NCI-H748 treated with DMSO at 0.1 percent for 48 hours (cell line): ENCODE measurements at regions not wholly inside any gene's neighbourhood (a gene's known extent, or its start where the extent isn't known, plus 50 kb on each side); places are given as distances from the start of the nearest gene placed in this dataset.

Source experiments
- DNase-seq: peaks from one replicate; lab custom pipeline; 2025; lab: John Stamatoyannopoulos, UW

GRCh38 chr12:82040987-82041743 is 282.0 kb upstream of the PPFIA2 start:
- no peak for DNase-seq

- DNase-seq, result no peak
Observed at GRCh38 chr12:82034769-82035168, 275.6 kb upstream of the PPFIA2 start.

GRCh38 chr12:82029936-82030335 is 270.8 kb upstream of the PPFIA2 start:
- no peak for DNase-seq

- no peak for DNase-seq
Observed at GRCh38 chr12:82028772-82029171, 269.6 kb upstream of the PPFIA2 start.

- DNase-seq, result no peak
Observed at GRCh38 chr12:82027612-82028011, 268.5 kb upstream of the PPFIA2 start.

- DNase-seq, result no peak
Observed at GRCh38 chr12:82025462-82025861, 266.3 kb upstream of the PPFIA2 start.

- no peak for DNase-seq
Observed at GRCh38 chr12:82019533-82019932, 260.4 kb upstream of the PPFIA2 start.

GRCh38 chr12:82015623-82016347 is 256.6 kb upstream of the PPFIA2 start:
- DNase-seq, result no peak

- no peak for DNase-seq
Observed at GRCh38 chr12:82012176-82012575, 253.0 kb upstream of the PPFIA2 start.

GRCh38 chr12:82009524-82009923 is 250.4 kb upstream of the PPFIA2 start:
- DNase-seq, result no peak

GRCh38 chr12:82008251-82008650 is 249.1 kb upstream of the PPFIA2 start:
- DNase-seq, result peak; percentile 43

GRCh38 chr12:81998761-81999378 is 239.7 kb upstream of the PPFIA2 start:
- DNase-seq, result no peak

GRCh38 chr12:81992461-81992860 is 233.3 kb upstream of the PPFIA2 start:
- DNase-seq, result peak; percentile 26

- DNase-seq, result no peak
Observed at GRCh38 chr12:81991868-81992267, 232.7 kb upstream of the PPFIA2 start.

- no peak for DNase-seq
Observed at GRCh38 chr12:81988362-81988761, 229.2 kb upstream of the PPFIA2 start.

GRCh38 chr12:81987371-81987770 is 228.2 kb upstream of the PPFIA2 start:
- DNase-seq, result no peak

GRCh38 chr12:81976661-81977060 is 217.5 kb upstream of the PPFIA2 start:
- DNase-seq, result no peak

GRCh38 chr12:81974762-81975161 is 215.6 kb upstream of the PPFIA2 start:
- DNase-seq, result no peak

- DNase-seq, result peak; percentile 62
Observed at GRCh38 chr12:81968421-81968820, 209.3 kb upstream of the PPFIA2 start.

- no peak for DNase-seq
Observed at GRCh38 chr12:81963636-81964035, 204.5 kb upstream of the PPFIA2 start.

- DNase-seq, result no peak
Observed at GRCh38 chr12:81963026-81963425, 203.9 kb upstream of the PPFIA2 start.

- no peak for DNase-seq
Observed at GRCh38 chr12:81962126-81962856, 203.1 kb upstream of the PPFIA2 start.
